IMR-90 (cell line): ENCODE measurements at regions not wholly inside any gene's neighbourhood (a gene's known extent, or its start where the extent isn't known, plus 50 kb on each side); places are given as distances from the start of the nearest gene placed in this dataset.

Experiments used
- ATAC-seq: fragments of 200-7000 bp; cut with Tn5 transposase; 2 replicates; pipeline ENCODE4 v1.9.1; 2020; ENCODE audit warnings: low read depth, mild to moderate bottlenecking, moderate library complexity
- BruUV-seq: library from RNA; stranded (reverse); fragments of 400-500 nt; replicated peaks from 2 replicates; lab custom pipeline; 2021; lab: Mats Ljungman, UMichigan
- CTCF ChIA-PET: fragments of 300-600 bp; formaldehyde crosslinking; extraction: SDS; loops from one replicate; lab custom pipeline; 2021; ENCODE audit warnings: antibody characterized with exemption; lab: Yijun Ruan, JAX
- POLR2A ChIA-PET: fragments of 300-600 bp; sonication (Branson Sonifier 250); formaldehyde crosslinking; loops from one replicate; lab custom pipeline; 2022; ENCODE audit warnings: antibody characterized with exemption; ENCODE audit not compliant: unreplicated experiment; lab: Charles Lee
- DNase-seq: peaks from one replicate; pipeline ENCODE4 v3.0.0; 2013
- H2AFZ ChIP-seq: replicated peaks from 2 replicates; pipeline ENCODE3; 2013; ENCODE audit warnings: low read length, mild to moderate bottlenecking; ENCODE audit not compliant: poor library complexity
- H2AK5ac ChIP-seq: 2 replicates; pipeline ENCODE4 v1.6.1; 2013; ENCODE audit warnings: low read depth, low read length, inconsistent platforms
- H2AK9ac ChIP-seq: replicated peaks from 2 replicates; pipeline ENCODE3; 2013; ENCODE audit warnings: mild to moderate bottlenecking, low read depth, low read length, moderate library complexity; ENCODE audit not compliant: poor library complexity
- H2BK120ac ChIP-seq: 2 replicates; pipeline ENCODE4 v1.6.1; 2013; ENCODE audit warnings: low read depth, low read length, inconsistent platforms
- H2BK15ac ChIP-seq: 3 replicates; pipeline ENCODE4 v1.6.1; 2013; ENCODE audit warnings: low read depth, low read length, inconsistent platforms
- H2BK20ac ChIP-seq: 2 replicates; pipeline ENCODE4 v1.6.1; 2013; ENCODE audit warnings: low read depth, mild to moderate bottlenecking, inconsistent platforms, low read length, moderate library complexity
- H2BK5ac ChIP-seq: 2 replicates; pipeline ENCODE4 v1.6.1; 2013; ENCODE audit warnings: mild to moderate bottlenecking, low read depth, low read length, inconsistent platforms; ENCODE audit not compliant: poor library complexity, severe bottlenecking
- H3K14ac ChIP-seq: replicated peaks from 2 replicates; pipeline ENCODE4 v1.6.1; 2013; ENCODE audit warnings: low read depth, low read length, inconsistent platforms
- H3K18ac ChIP-seq: 2 replicates; pipeline ENCODE4 v1.6.1; 2013; ENCODE audit warnings: low read depth, low read length, control low read depth
- H3K23ac ChIP-seq: 2 replicates; pipeline ENCODE4 v1.6.1; 2013; ENCODE audit warnings: low read depth, low read length, inconsistent platforms
- H3K27ac ChIP-seq: 2 replicates; pipeline ENCODE4 v1.5.1; 2013; ENCODE audit warnings: mild to moderate bottlenecking, control low read depth, low read length; ENCODE audit not compliant: insufficient read depth
- H3K27me3 ChIP-seq: 2 replicates; pipeline ENCODE4 v1.6.1; 2013; ENCODE audit warnings: low read length; ENCODE audit not compliant: control insufficient read depth, insufficient read depth
- H3K36me3 ChIP-seq: 2 replicates; pipeline ENCODE4 v1.6.1; 2013; ENCODE audit warnings: low read length, mixed read lengths; ENCODE audit not compliant: control insufficient read depth, insufficient read depth
- H3K4ac ChIP-seq: 2 replicates; pipeline ENCODE4 v1.6.1; 2013; ENCODE audit warnings: low read depth, low read length, inconsistent platforms
- H3K4me1 ChIP-seq: 2 replicates; pipeline ENCODE4 v1.6.1; 2013; ENCODE audit warnings: low read length, mixed read lengths; ENCODE audit not compliant: control insufficient read depth, insufficient read depth
- H3K4me2 ChIP-seq: 2 replicates; pipeline ENCODE4 v1.6.1; 2013; ENCODE audit warnings: low read depth, mild to moderate bottlenecking, control low read depth, low read length, moderate library complexity
- H3K4me3 ChIP-seq: 2 replicates; pipeline ENCODE4 v1.5.1; 2013; ENCODE audit warnings: low read depth, mild to moderate bottlenecking, control low read depth, low read length, moderate library complexity; ENCODE audit not compliant: insufficient read depth
- H3K56ac ChIP-seq: 2 replicates; pipeline ENCODE4 v1.6.1; 2013; ENCODE audit warnings: low read length, inconsistent platforms; ENCODE audit not compliant: insufficient read depth; ENCODE audit errors: extremely low read depth
- H3K79me1 ChIP-seq, 2 experiments: 2 replicates each; pipeline ENCODE4 v1.6.1; 2013; ENCODE audit warnings: low read length in 2 of 2, inconsistent platforms in 1 of 2, low read depth in 1 of 2
- H3K9ac ChIP-seq: 2 replicates; pipeline ENCODE4 v1.6.1; 2013; ENCODE audit warnings: low read depth, low read length, control low read depth
- H3K9me1 ChIP-seq: 2 replicates; pipeline ENCODE4 v1.6.1; 2013; ENCODE audit warnings: low read length, inconsistent platforms; ENCODE audit not compliant: insufficient read depth
- H3K9me3 ChIP-seq: 2 replicates; pipeline ENCODE4 v1.6.1; 2013; ENCODE audit warnings: low read length; ENCODE audit not compliant: control insufficient read depth, insufficient read depth
- H4K20me1 ChIP-seq: 2 replicates; pipeline ENCODE4 v1.6.1; 2013; ENCODE audit warnings: low read length, inconsistent platforms; ENCODE audit not compliant: insufficient read depth
- H4K5ac ChIP-seq: 2 replicates; pipeline ENCODE4 v1.6.1; 2013; ENCODE audit warnings: mild to moderate bottlenecking, low read depth, low read length, control low read depth
- H4K8ac ChIP-seq, 2 experiments: 2 replicates each; pipeline ENCODE4 v1.6.1; 2013; ENCODE audit warnings: low read depth in 2 of 2, low read length in 2 of 2, control low read depth in 1 of 2, inconsistent platforms in 1 of 2
- H4K91ac ChIP-seq: 2 replicates; pipeline ENCODE4 v1.6.1; 2013; ENCODE audit warnings: low read depth, low read length, inconsistent platforms; ENCODE audit not compliant: insufficient read depth
- BHLHE40 ChIP-seq: fragments of 150-350 bp; IDR thresholded peaks from 2 replicates; pipeline ENCODE4 v1.6.1; 2016; ENCODE audit warnings: mild to moderate bottlenecking, low read depth, low read length
- CEBPB ChIP-seq: IDR thresholded peaks from 2 replicates; pipeline ENCODE4 v1.6.1; 2012; ENCODE audit warnings: low read depth, low read length, improper control_type of control experiment
- CHD1 ChIP-seq: IDR thresholded peaks from 2 replicates; pipeline ENCODE4 v1.6.1; 2012; ENCODE audit warnings: low read depth, low read length, improper control_type of control experiment
- CTCF ChIP-seq: conservative IDR thresholded peaks from 2 replicates; pipeline ENCODE4 v1.5.1; 2012; ENCODE audit warnings: mild to moderate bottlenecking, low read depth, low read length, improper control_type of control experiment
- FOS ChIP-seq: fragments of 150-350 bp; IDR thresholded peaks from 2 replicates; pipeline ENCODE4 v1.6.1; 2016; ENCODE audit warnings: low read depth, low read length
- MAFK ChIP-seq: IDR thresholded peaks from 2 replicates; pipeline ENCODE4 v1.6.1; 2012; ENCODE audit warnings: low read depth, low read length, improper control_type of control experiment
- MAZ ChIP-seq: IDR thresholded peaks from 2 replicates; pipeline ENCODE4 v1.6.1; 2012; ENCODE audit warnings: low read depth, mild to moderate bottlenecking, low read length, improper control_type of control experiment, moderate library complexity, borderline replicate concordance
- MXI1 ChIP-seq: IDR thresholded peaks from 2 replicates; pipeline ENCODE4 v1.6.1; 2012; ENCODE audit warnings: low read depth, mild to moderate bottlenecking, low read length, moderate library complexity, borderline replicate concordance
- NFE2L2 ChIP-seq: fragments of 150-350 bp; IDR thresholded peaks from 2 replicates; pipeline ENCODE4 v1.6.1; 2016; ENCODE audit warnings: low read depth, mild to moderate bottlenecking, low read length
- RAD21 ChIP-seq: IDR thresholded peaks from 2 replicates; pipeline ENCODE4 v1.6.1; 2012; ENCODE audit warnings: low read length, improper control_type of control experiment
- RCOR1 ChIP-seq: IDR thresholded peaks from 2 replicates; pipeline ENCODE4 v1.6.1; 2012; ENCODE audit warnings: mild to moderate bottlenecking, low read length, improper control_type of control experiment; ENCODE audit not compliant: insufficient replicate concordance
- RFX5 ChIP-seq: IDR thresholded peaks from 2 replicates; pipeline ENCODE4 v1.8.0; 2012; ENCODE audit warnings: low read depth, mild to moderate bottlenecking, low read length, moderate library complexity
- SMC3 ChIP-seq: fragments of 150-350 bp; IDR thresholded peaks from 2 replicates; pipeline ENCODE4 v1.6.1; 2016; ENCODE audit warnings: low read depth, mild to moderate bottlenecking, antibody characterized with exemption, low read length, moderate library complexity
- WGBS, 2 experiments: methylation state at CpG; one replicate each; pipeline versions ENCODE4 v1.1.5 to v1.1.7; 2013; ENCODE audit warnings: missing lambda C conversion rate in 2 of 2; ENCODE audit not compliant: insufficient read length in 1 of 2; ENCODE audit errors: extremely low coverage in 2 of 2; 5-methylcytosine and 5-hydroxymethylcytosine counted together
- dilution Hi-C: fragments of 300-500 bp; cut with HindIII; formaldehyde crosslinking; loops from one replicate; pipeline ENCODE4 v1.14.3; 2018; ENCODE audit warnings: low sequenced_read_pairs; ENCODE audit not compliant: unreplicated experiment
- in situ Hi-C: fragments of 300-500 bp; cut with MboI; formaldehyde crosslinking; loops from 3 replicates; pipeline ENCODE4 v1.14.3; 2019; ENCODE audit warnings: low sequenced_read_pairs, inconsistent platforms, mixed read lengths
- intact Hi-C: fragments of 100-400 bp; cut with micrococcal nuclease; formaldehyde crosslinking; loops from 2 replicates; pipeline ENCODE4 v1.10.0; 2022
- TF ChIP-seq, protein P1 (sequence below): fragments of 150-350 bp; IDR thresholded peaks from 2 replicates; pipeline ENCODE4 v1.6.1; 2016; ENCODE audit warnings: low read depth, mild to moderate bottlenecking, low read length, moderate library complexity, borderline replicate concordance

DNA sequence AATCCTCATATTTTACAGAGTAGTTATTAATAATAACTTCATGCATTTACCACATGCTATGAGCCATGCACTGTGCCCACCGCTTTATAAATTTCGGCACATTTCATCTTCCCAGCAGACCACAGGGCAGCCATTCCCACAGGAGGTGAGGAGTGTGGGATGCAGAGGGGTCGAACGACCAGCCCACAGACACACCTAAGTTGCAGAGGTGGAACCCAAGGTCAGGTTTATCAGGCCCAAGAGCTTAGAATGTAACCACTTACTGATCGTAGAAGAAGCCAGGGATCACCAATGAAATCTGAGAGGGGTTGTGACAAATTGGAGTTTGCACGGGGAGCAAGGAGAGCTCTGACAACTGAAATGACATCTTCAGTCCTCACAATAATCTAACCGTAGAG is 303.0 kb upstream of the MSX2 start:
- Histone ChIP-seq H3K4ac (no peak overlapping the region), H3K36me3 (no peaks in the 10 kb centered on the region), H3K23ac (no peak overlapping the region), H3K18ac (no peak overlapping the region), H3K4me3 (no peak overlapping the region), H4K20me1 (no peaks in the 10 kb centered on the region), H2AK9ac (no peak overlapping the region), H4K8ac (no peak overlapping the region), H2BK15ac (no peak overlapping the region), H2AK5ac (no peak overlapping the region), H3K9ac (no peak overlapping the region), H2BK120ac (no peak overlapping the region), H3K4me2 (no peak overlapping the region), H3K56ac (no peak overlapping the region), H3K79me1 (no peaks in the 10 kb centered on the region), H2BK20ac (no peak overlapping the region), H3K27ac (no peak overlapping the region), H3K27me3 (no peaks in the 10 kb centered on the region; the same call in 1 of the 2 replicates), H4K5ac (no peak overlapping the region), H3K4me1 (peaks cover 1% of the 10 kb centered on the region; the same call in 1 of the 2 replicates), H2AFZ (no peak overlapping the region), H4K91ac (no peak overlapping the region), H3K9me3 (no peaks in the 10 kb centered on the region), H3K14ac (no peak overlapping the region), H2BK5ac (no peak overlapping the region), H3K9me1 (no peaks in the 10 kb centered on the region)
- in situ Hi-C loops (loop anchor here (5.0 to 25.0 kb wide), 2 partner anchors 316 to 516 kb away; no protein-coding TSS in a partner anchor), intact Hi-C loops (loop anchor here (5.0 kb wide), 1 partner anchor 111 kb away; no protein-coding TSS in a partner anchor), dilution Hi-C loops (no loop called here)
- BruUV-seq, result no TSS peak
- ATAC-seq (no peak), DNase-seq (no peak)
- no peak for TF ChIP-seq RAD21
- no peak for TF ChIP-seq FOS
- TF ChIP-seq RFX5, result no peak
- TF ChIP-seq NFE2L2, result no peak
- TF ChIP-seq, protein P1, sequence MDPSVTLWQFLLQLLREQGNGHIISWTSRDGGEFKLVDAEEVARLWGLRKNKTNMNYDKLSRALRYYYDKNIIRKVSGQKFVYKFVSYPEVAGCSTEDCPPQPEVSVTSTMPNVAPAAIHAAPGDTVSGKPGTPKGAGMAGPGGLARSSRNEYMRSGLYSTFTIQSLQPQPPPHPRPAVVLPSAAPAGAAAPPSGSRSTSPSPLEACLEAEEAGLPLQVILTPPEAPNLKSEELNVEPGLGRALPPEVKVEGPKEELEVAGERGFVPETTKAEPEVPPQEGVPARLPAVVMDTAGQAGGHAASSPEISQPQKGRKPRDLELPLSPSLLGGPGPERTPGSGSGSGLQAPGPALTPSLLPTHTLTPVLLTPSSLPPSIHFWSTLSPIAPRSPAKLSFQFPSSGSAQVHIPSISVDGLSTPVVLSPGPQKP, result no peak
- no peak for TF ChIP-seq BHLHE40
- no peak for TF ChIP-seq MAFK
- TF ChIP-seq SMC3, result no peak
- TF ChIP-seq CEBPB, result no peak
- TF ChIP-seq MAZ, result no peak
- no peak for TF ChIP-seq CTCF
- TF ChIP-seq RCOR1, result no peak
- TF ChIP-seq CHD1, result no peak
- no peak for TF ChIP-seq MXI1
- ChIA-PET POLR2A (no interaction called here), CTCF (no interaction called here)
- WGBS, 2 experiments, result no CpG with 5 or more reads among the region's 7 CpGs
